Activated T-cell treated with anti-CD3 and anti-CD28 coated beads, Interleukin-2, amount 50 U/mL, for 72 hours (primary cell): ENCODE measurements at regions not wholly inside any gene's neighbourhood (a gene's known extent, or its start where the extent isn't known, plus 50 kb on each side); places are given as distances from the start of the nearest gene placed in this dataset.
"Not testable (repeated sequence)": the region's sequence is repeated elsewhere in the genome, so short reads cannot be mapped to it uniquely, and the experiment has no call there.

Source experiments
- ATAC-seq, 2 donors: fragments of 150-1000 bp; cut with Tn5 transposase; replicated peaks in 1 of 2; 2 replicates each; pipeline ENCODE4 v1.10.0; 2021; ENCODE audit warnings: moderate library complexity in 2 of 2, mild to moderate bottlenecking in 1 of 2
- DNase-seq, 2 donors: peaks; one replicate each; pipeline ENCODE4 v3.0.0; 2021 to 2022; ENCODE audit warnings: mixed read lengths in 1 of 2
- H3K27ac Mint-ChIP-seq: one replicate; pipeline ENCODE4 v1.8.0; 2022; ENCODE audit warnings: mild to moderate bottlenecking, moderate library complexity, mixed read lengths
- H3K27me3 Mint-ChIP-seq: one replicate; pipeline ENCODE4 v1.8.0; 2022; ENCODE audit warnings: low read depth, mixed read lengths
- H3K36me3 Mint-ChIP-seq, 2 donors: one replicate each; pipeline ENCODE4 v1.8.0; 2022; ENCODE audit warnings: mixed read lengths in 2 of 2, mild to moderate bottlenecking in 1 of 2; ENCODE audit not compliant: insufficient read depth in 2 of 2
- H3K4me1 Mint-ChIP-seq: one replicate; pipeline ENCODE4 v1.8.0; 2022; ENCODE audit warnings: low read depth, mixed read lengths
- H3K4me3 Mint-ChIP-seq, 2 donors: one replicate each; pipeline ENCODE4 v1.8.0; 2022; ENCODE audit warnings: mild to moderate bottlenecking in 2 of 2, mixed read lengths in 2 of 2, moderate library complexity in 2 of 2
- H3K9me3 Mint-ChIP-seq, 2 donors: one replicate each; pipeline ENCODE4 v1.8.0; 2022; ENCODE audit warnings: mixed read lengths in 2 of 2

- no peak overlapping the region for H3K4me3 Mint-ChIP-seq
- ATAC-seq: no peak
Observed at GRCh38 chr9:79489261-79490000, 82.3 kb upstream of the TLE4 start.

GRCh38 chr9:79490657-79491248 lies 81.0 kb upstream of the TLE4 start:
- DNase-seq (no peak), ATAC-seq (no peak)
- Mint-ChIP-seq H3K36me3 (no peaks in the 10 kb centered on the region), H3K9me3 (peaks cover 2 to 4% of the 10 kb centered on the region in 2 donors), H3K27me3 (no peaks in the 10 kb centered on the region), H3K4me3 (no peak overlapping the region), H3K27ac (no peak overlapping the region), H3K4me1 (no peaks in the 10 kb centered on the region)

More at GRCh38 chr9:79489261-79490000, 82.3 kb upstream of the TLE4 start:
- Mint-ChIP-seq H3K27me3 (no peaks in the 10 kb centered on the region), H3K27ac (no peak overlapping the region), H3K9me3 (peaks cover 2 to 4% of the 10 kb centered on the region in 2 donors), H3K36me3 (no peaks in the 10 kb centered on the region), H3K4me1 (no peaks in the 10 kb centered on the region)
- DNase-seq: no peak

GRCh38 chr9:79492092-79493009 lies 79.4 kb upstream of the TLE4 start:
- ATAC-seq (no peak), DNase-seq (no peak)
- Mint-ChIP-seq H3K27me3 (no peaks in the 10 kb centered on the region), H3K36me3 (no peaks in the 10 kb centered on the region), H3K4me1 (no peaks in the 10 kb centered on the region), H3K27ac (no peak overlapping the region), H3K9me3 (peaks cover 2 to 4% of the 10 kb centered on the region in 2 donors), H3K4me3 (no peak overlapping the region)

GRCh38 chr9:79500196-79500864 lies 71.4 kb upstream of the TLE4 start:
- H3K4me1 Mint-ChIP-seq, DNase-seq, H3K4me3 Mint-ChIP-seq, H3K27me3 Mint-ChIP-seq, H3K36me3 Mint-ChIP-seq, H3K9me3 Mint-ChIP-seq, ATAC-seq, H3K27ac Mint-ChIP-seq: not testable (repeated sequence)

GRCh38 chr9:79501546-79501945 lies 70.2 kb upstream of the TLE4 start:
- H3K4me1 Mint-ChIP-seq: no peaks in the 10 kb centered on the region
- peaks cover 1 to 4% of the 10 kb centered on the region in 2 donors for H3K9me3 Mint-ChIP-seq
- H3K36me3 Mint-ChIP-seq: peaks cover 3 to 4% of the 10 kb centered on the region in 2 donors
- no peak for DNase-seq
- ATAC-seq: no peak
- no peaks in the 10 kb centered on the region for H3K27me3 Mint-ChIP-seq
- no peak overlapping the region for H3K4me3 Mint-ChIP-seq
- no peak overlapping the region for H3K27ac Mint-ChIP-seq

- H3K4me1 Mint-ChIP-seq: no peaks in the 10 kb centered on the region
- no peak for DNase-seq
- no peaks in the 10 kb centered on the region for H3K36me3 Mint-ChIP-seq
- H3K27ac Mint-ChIP-seq: no peak overlapping the region
- no peaks in the 10 kb centered on the region for H3K27me3 Mint-ChIP-seq
- ATAC-seq: no peak
- H3K4me3 Mint-ChIP-seq: no peak overlapping the region
- no peaks in the 10 kb centered on the region for H3K9me3 Mint-ChIP-seq
Observed at GRCh38 chr9:79507801-79508200, 64.0 kb upstream of the TLE4 start.

GRCh38 chr9:79512251-79512650 lies 59.5 kb upstream of the TLE4 start:
- Mint-ChIP-seq H3K4me3 (no peak overlapping the region), H3K27me3 (no peaks in the 10 kb centered on the region), H3K9me3 (no peaks in the 10 kb centered on the region), H3K4me1 (no peaks in the 10 kb centered on the region), H3K27ac (no peak overlapping the region), H3K36me3 (no peaks in the 10 kb centered on the region)
- no peak for DNase-seq
- no peak for ATAC-seq
